ENCODE measurements at regions not wholly inside any gene's neighbourhood (a gene's known extent, or its start where the extent isn't known, plus 50 kb on each side); places are given as distances from the start of the nearest gene placed in this dataset.

GRCh38 chr12:132423820-132424645 is 65.9 kb upstream of the FBRSL1 start:
- peaks cover 17% of the 10 kb centered on the region for H3K4me1 ChIP-seq (ENCODE audit: control insufficient read depth, insufficient read depth, low read length)
- H3K36me3 ChIP-seq (ENCODE audit: control insufficient read depth, insufficient read depth, low read length) = no peaks in the 10 kb centered on the region
- no peak overlapping the region for H3K27ac ChIP-seq (ENCODE audit: insufficient read depth, low read depth, low read length, poor library complexity, severe bottlenecking)
- H3K27me3 ChIP-seq (ENCODE audit: control insufficient read depth, insufficient read depth, low read length, poor library complexity, severe bottlenecking) = peaks cover 79% of the 10 kb centered on the region
- no peaks in the 10 kb centered on the region for H3K9me3 ChIP-seq (ENCODE audit: control insufficient read depth, low read length)
- WGBS, 2 experiments = 65 to 69% methylated on average over 29 to 31 of the region's 31 CpGs
- H3K4me3 ChIP-seq (ENCODE audit: insufficient read depth, low read depth, low read length) = no peak overlapping the region

- H3K4me1 ChIP-seq (ENCODE audit: control insufficient read depth, insufficient read depth, low read length) = peaks cover 10% of the 10 kb centered on the region
- H3K36me3 ChIP-seq (ENCODE audit: control insufficient read depth, insufficient read depth, low read length) = no peaks in the 10 kb centered on the region
- 84 to 85% methylated on average over 29 of the region's 29 CpGs for WGBS, 2 experiments
- no peak overlapping the region for H3K4me3 ChIP-seq (ENCODE audit: insufficient read depth, low read depth, low read length)
- peaks cover 79% of the 10 kb centered on the region for H3K27me3 ChIP-seq (ENCODE audit: control insufficient read depth, insufficient read depth, low read length, poor library complexity, severe bottlenecking)
- no peak overlapping the region for H3K27ac ChIP-seq (ENCODE audit: insufficient read depth, low read depth, low read length, poor library complexity, severe bottlenecking)
- no peaks in the 10 kb centered on the region for H3K9me3 ChIP-seq (ENCODE audit: control insufficient read depth, low read length)
These were observed 66.6 kb upstream of the FBRSL1 start for GRCh38 chr12:132423251-132423819.

- 55 to 60% methylated on average over 6 of the region's 6 CpGs for WGBS, 2 experiments
- Histone ChIP-seq H3K27me3 (ENCODE audit: control insufficient read depth, insufficient read depth, low read length, poor library complexity, severe bottlenecking) (peaks cover 79% of the 10 kb centered on the region), H3K4me1 (ENCODE audit: control insufficient read depth, insufficient read depth, low read length) (peaks cover 10% of the 10 kb centered on the region), H3K36me3 (ENCODE audit: control insufficient read depth, insufficient read depth, low read length) (no peaks in the 10 kb centered on the region), H3K27ac (ENCODE audit: insufficient read depth, low read depth, low read length, poor library complexity, severe bottlenecking) (no peak overlapping the region), H3K9me3 (ENCODE audit: control insufficient read depth, low read length) (no peaks in the 10 kb centered on the region), H3K4me3 (ENCODE audit: insufficient read depth, low read depth, low read length) (no peak overlapping the region)
These were observed 67.4 kb upstream of the FBRSL1 start for GRCh38 chr12:132422381-132423043.

- WGBS, 2 experiments = 67 to 68% methylated on average over 10 of the region's 10 CpGs
These were observed 67.9 kb upstream of the FBRSL1 start for GRCh38 chr12:132422040-132422380.

GRCh38 chr12:132419631-132420246 is 70.2 kb upstream of the FBRSL1 start:
- Histone ChIP-seq H3K4me1 (ENCODE audit: control insufficient read depth, insufficient read depth, low read length) (peaks cover 10% of the 10 kb centered on the region), H3K36me3 (ENCODE audit: control insufficient read depth, insufficient read depth, low read length) (no peaks in the 10 kb centered on the region), H3K27ac (ENCODE audit: insufficient read depth, low read depth, low read length, poor library complexity, severe bottlenecking) (no peak overlapping the region), H3K9me3 (ENCODE audit: control insufficient read depth, low read length) (no peaks in the 10 kb centered on the region), H3K4me3 (ENCODE audit: insufficient read depth, low read depth, low read length) (no peak overlapping the region), H3K27me3 (ENCODE audit: control insufficient read depth, insufficient read depth, low read length, poor library complexity, severe bottlenecking) (peaks cover 73% of the 10 kb centered on the region)
- WGBS, 2 experiments = 69 to 71% methylated on average over 18 of the region's 18 CpGs

More at GRCh38 chr12:132422040-132422380, 67.9 kb upstream of the FBRSL1 start:
- Histone ChIP-seq H3K9me3 (ENCODE audit: control insufficient read depth, low read length) (no peaks in the 10 kb centered on the region), H3K4me1 (ENCODE audit: control insufficient read depth, insufficient read depth, low read length) (peaks cover 10% of the 10 kb centered on the region), H3K36me3 (ENCODE audit: control insufficient read depth, insufficient read depth, low read length) (no peaks in the 10 kb centered on the region), H3K27ac (ENCODE audit: insufficient read depth, low read depth, low read length, poor library complexity, severe bottlenecking) (no peak overlapping the region), H3K27me3 (ENCODE audit: control insufficient read depth, insufficient read depth, low read length, poor library complexity, severe bottlenecking) (peaks cover 78% of the 10 kb centered on the region), H3K4me3 (ENCODE audit: insufficient read depth, low read depth, low read length) (no peak overlapping the region)

- peaks cover 76% of the 10 kb centered on the region for H3K27me3 ChIP-seq (ENCODE audit: control insufficient read depth, insufficient read depth, low read length, poor library complexity, severe bottlenecking)
- no peak overlapping the region for H3K4me3 ChIP-seq (ENCODE audit: insufficient read depth, low read depth, low read length)
- H3K27ac ChIP-seq (ENCODE audit: insufficient read depth, low read depth, low read length, poor library complexity, severe bottlenecking) = no peak overlapping the region
- peaks cover 4% of the 10 kb centered on the region for H3K4me1 ChIP-seq (ENCODE audit: control insufficient read depth, insufficient read depth, low read length)
- no peaks in the 10 kb centered on the region for H3K9me3 ChIP-seq (ENCODE audit: control insufficient read depth, low read length)
- H3K36me3 ChIP-seq (ENCODE audit: control insufficient read depth, insufficient read depth, low read length) = no peaks in the 10 kb centered on the region
- 78 to 85% methylated on average over 3 of the region's 3 CpGs for WGBS, 2 experiments
These were observed 71.5 kb upstream of the FBRSL1 start for GRCh38 chr12:132418393-132418925.

- Histone ChIP-seq H3K27ac (ENCODE audit: insufficient read depth, low read depth, low read length, poor library complexity, severe bottlenecking) (no peak overlapping the region), H3K27me3 (ENCODE audit: control insufficient read depth, insufficient read depth, low read length, poor library complexity, severe bottlenecking) (peaks cover 70% of the 10 kb centered on the region)
- 83 to 86% methylated on average over 15 of the region's 15 CpGs for WGBS, 2 experiments
These were observed 72.2 kb upstream of the FBRSL1 start for GRCh38 chr12:132417741-132418140.

GRCh38 chr12:132416827-132417226 is 73.1 kb upstream of the FBRSL1 start:
- Histone ChIP-seq H3K4me1 (ENCODE audit: control insufficient read depth, insufficient read depth, low read length) (no peaks in the 10 kb centered on the region), H3K36me3 (ENCODE audit: control insufficient read depth, insufficient read depth, low read length) (no peaks in the 10 kb centered on the region), H3K9me3 (ENCODE audit: control insufficient read depth, low read length) (no peaks in the 10 kb centered on the region), H3K27ac (ENCODE audit: insufficient read depth, low read depth, low read length, poor library complexity, severe bottlenecking) (no peak overlapping the region), H3K4me3 (ENCODE audit: insufficient read depth, low read depth, low read length) (no peak overlapping the region), H3K27me3 (ENCODE audit: control insufficient read depth, insufficient read depth, low read length, poor library complexity, severe bottlenecking) (peaks cover 61% of the 10 kb centered on the region)
- WGBS, 2 experiments = 84 to 87% methylated on average over 14 of the region's 14 CpGs

More at GRCh38 chr12:132417741-132418140, 72.2 kb upstream of the FBRSL1 start:
- Histone ChIP-seq H3K36me3 (ENCODE audit: control insufficient read depth, insufficient read depth, low read length) (no peaks in the 10 kb centered on the region), H3K4me3 (ENCODE audit: insufficient read depth, low read depth, low read length) (no peak overlapping the region), H3K9me3 (ENCODE audit: control insufficient read depth, low read length) (no peaks in the 10 kb centered on the region), H3K4me1 (ENCODE audit: control insufficient read depth, insufficient read depth, low read length) (peaks cover 3% of the 10 kb centered on the region)

- Histone ChIP-seq H3K4me3 (ENCODE audit: insufficient read depth, low read depth, low read length) (no peak overlapping the region), H3K27me3 (ENCODE audit: control insufficient read depth, insufficient read depth, low read length, poor library complexity, severe bottlenecking) (peaks cover 55% of the 10 kb centered on the region), H3K4me1 (ENCODE audit: control insufficient read depth, insufficient read depth, low read length) (no peaks in the 10 kb centered on the region), H3K9me3 (ENCODE audit: control insufficient read depth, low read length) (no peaks in the 10 kb centered on the region), H3K36me3 (ENCODE audit: control insufficient read depth, insufficient read depth, low read length) (no peaks in the 10 kb centered on the region), H3K27ac (ENCODE audit: insufficient read depth, low read depth, low read length, poor library complexity, severe bottlenecking) (no peak overlapping the region)
- 87 to 90% methylated on average over 25 of the region's 25 CpGs for whole genome bisulfite sequencing, 2 experiments
These were observed 73.8 kb upstream of the FBRSL1 start for GRCh38 chr12:132416121-132416673.

Measured in ectodermal cell (in vitro differentiated cells).